ENCODE measurements at regions not wholly inside any gene's neighbourhood (a gene's known extent, or its start where the extent isn't known, plus 50 kb on each side); places are given as distances from the start of the nearest gene placed in this dataset.

DNA sequence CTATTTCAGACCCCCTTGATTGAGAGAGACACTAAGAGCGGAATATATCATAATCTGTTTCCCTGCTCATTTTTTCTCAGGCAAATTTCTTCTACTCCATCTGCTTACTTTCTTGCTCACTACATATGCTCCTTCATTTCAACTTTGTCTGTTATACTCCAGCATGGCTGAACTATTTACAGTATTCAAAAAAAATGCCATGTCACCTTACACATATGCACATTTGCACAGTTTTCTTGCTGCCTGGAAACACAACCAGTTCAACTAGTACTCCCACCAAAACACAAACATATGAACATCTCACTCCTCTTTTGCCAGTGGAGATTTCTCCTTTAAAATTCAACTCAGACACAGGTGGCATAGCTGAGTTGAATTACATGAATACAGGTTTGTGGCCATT lies 1142.1 kb upstream of the CADM2 start:
- H3K36me3 Mint-ChIP-seq (ENCODE audit: low read depth), result no peaks in the 10 kb centered on the region
- no peak overlapping the region for H3K27ac Mint-ChIP-seq

DNA sequence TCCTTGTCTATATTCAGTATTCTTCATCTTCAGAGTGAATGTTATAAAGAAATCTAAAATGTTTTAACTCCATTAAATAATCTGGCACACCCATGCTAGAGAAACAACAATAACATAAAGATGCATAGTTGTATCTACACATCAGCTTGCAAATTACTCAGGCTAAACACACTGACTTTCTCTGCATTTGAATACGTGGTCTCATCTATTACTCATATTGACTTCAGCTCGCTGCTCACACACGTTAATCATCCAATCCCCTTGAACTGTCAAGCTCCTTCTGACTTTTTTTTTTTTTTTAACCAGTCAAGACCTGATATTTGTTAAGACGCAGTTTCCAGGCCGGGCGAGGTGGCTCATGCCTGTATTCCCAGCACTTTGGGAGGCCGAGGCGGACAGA lies 1137.3 kb upstream of the CADM2 start:
- H3K27me3 Mint-ChIP-seq (ENCODE audit: insufficient read depth), result no peaks in the 10 kb centered on the region
- no peak overlapping the region for H3K27ac Mint-ChIP-seq
- H3K4me1 Mint-ChIP-seq (ENCODE audit: low read depth), result no peaks in the 10 kb centered on the region
- H3K9me3 Mint-ChIP-seq, result peaks cover 19% of the 10 kb centered on the region
- no peaks in the 10 kb centered on the region for H3K36me3 Mint-ChIP-seq (ENCODE audit: low read depth)
- intact Hi-C loops (cut with micrococcal nuclease), result no loop called here
- no peak for DNase-seq (ENCODE audit: low spot score)
- no peak overlapping the region for H3K4me3 Mint-ChIP-seq

More for the DNA sequence above, 1142.1 kb upstream of the CADM2 start:
- intact Hi-C loops (cut with micrococcal nuclease), result no loop called here
- no peak for DNase-seq (ENCODE audit: low spot score)
- H3K27me3 Mint-ChIP-seq (ENCODE audit: insufficient read depth), result no peaks in the 10 kb centered on the region
- H3K9me3 Mint-ChIP-seq, result peaks cover 24% of the 10 kb centered on the region
- H3K4me3 Mint-ChIP-seq, result no peak overlapping the region
- no peaks in the 10 kb centered on the region for H3K4me1 Mint-ChIP-seq (ENCODE audit: low read depth)

DNA sequence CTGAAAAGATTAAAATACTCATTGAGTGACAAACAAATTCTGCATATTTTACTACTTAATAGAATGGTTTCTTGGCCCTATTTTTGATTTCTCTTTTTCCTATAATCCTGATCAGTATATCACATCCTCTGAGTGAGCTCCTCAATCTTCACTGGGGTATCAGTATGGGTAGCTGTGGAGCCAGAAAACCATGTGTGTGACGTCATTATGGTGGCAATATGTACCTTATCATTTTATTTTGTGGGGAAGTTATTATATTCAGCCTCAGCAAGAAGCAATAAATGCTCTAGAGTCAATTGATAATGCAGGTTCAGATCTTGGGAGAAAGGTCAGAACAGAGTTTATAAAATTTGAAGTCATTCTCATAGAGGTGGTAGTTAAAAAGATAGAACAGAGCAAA lies 1135.7 kb upstream of the CADM2 start:
- Mint-ChIP-seq H3K4me1 (ENCODE audit: low read depth) (no peaks in the 10 kb centered on the region), H3K4me3 (no peak overlapping the region), H3K36me3 (ENCODE audit: low read depth) (no peaks in the 10 kb centered on the region), H3K27me3 (ENCODE audit: insufficient read depth) (no peaks in the 10 kb centered on the region), H3K9me3 (peaks cover 11% of the 10 kb centered on the region), H3K27ac (no peak overlapping the region)
- intact Hi-C loops (cut with micrococcal nuclease), result no loop called here
- DNase-seq (ENCODE audit: low spot score), result no peak

DNA sequence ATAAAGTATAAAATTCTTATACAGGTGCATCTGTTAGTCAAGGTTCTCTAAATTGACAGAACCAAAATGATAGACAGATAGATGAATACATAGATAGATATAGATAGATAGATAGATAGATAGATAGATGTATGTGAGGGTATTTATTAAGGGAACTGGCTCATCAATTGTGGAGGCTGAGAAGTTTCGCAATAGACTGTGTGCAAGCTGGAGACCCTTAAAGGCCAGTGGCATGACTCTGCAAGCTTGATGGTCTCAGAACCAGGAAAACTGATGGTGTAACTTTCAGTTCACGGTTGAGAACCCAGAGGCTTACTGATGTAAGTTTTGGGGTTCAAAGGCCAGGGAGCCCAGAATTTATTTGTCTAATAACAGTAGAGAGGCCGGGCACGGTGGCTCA lies 1123.7 kb upstream of the CADM2 start:
- H3K9me3 Mint-ChIP-seq, result peaks cover 5% of the 10 kb centered on the region
- H3K27ac Mint-ChIP-seq, result no peak overlapping the region
- no peaks in the 10 kb centered on the region for H3K36me3 Mint-ChIP-seq (ENCODE audit: low read depth)
- no peak for DNase-seq (ENCODE audit: low spot score)
- H3K4me1 Mint-ChIP-seq (ENCODE audit: low read depth), result no peaks in the 10 kb centered on the region
- H3K4me3 Mint-ChIP-seq, result no peak overlapping the region
- intact Hi-C loops (cut with micrococcal nuclease), result no loop called here
- H3K27me3 Mint-ChIP-seq (ENCODE audit: insufficient read depth), result no peaks in the 10 kb centered on the region

DNA sequence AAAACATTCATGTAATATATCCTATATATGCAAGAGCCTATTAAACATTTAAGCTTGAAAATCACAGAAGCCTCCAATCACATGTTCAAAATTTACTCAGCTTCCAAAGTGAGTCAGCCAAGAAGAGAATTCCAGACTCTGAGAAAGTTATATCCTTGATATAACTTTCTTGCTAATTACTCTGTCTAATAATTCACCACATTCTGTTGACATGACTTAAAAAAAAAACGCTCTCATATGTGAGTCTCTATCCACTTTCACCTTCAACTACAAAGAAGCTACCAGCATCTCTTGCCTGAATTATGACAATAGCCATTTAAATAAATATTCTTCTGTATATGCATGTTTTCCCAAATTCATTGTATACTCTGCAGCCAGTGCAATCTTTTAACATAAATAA lies 1116.3 kb upstream of the CADM2 start:
- Mint-ChIP-seq H3K36me3 (ENCODE audit: low read depth) (no peaks in the 10 kb centered on the region), H3K4me1 (ENCODE audit: low read depth) (no peaks in the 10 kb centered on the region), H3K27me3 (ENCODE audit: insufficient read depth) (no peaks in the 10 kb centered on the region), H3K4me3 (no peak overlapping the region), H3K9me3 (no peaks in the 10 kb centered on the region), H3K27ac (no peak overlapping the region)
- intact Hi-C loops (cut with micrococcal nuclease), result no loop called here
- no peak for DNase-seq (ENCODE audit: low spot score)

DNA sequence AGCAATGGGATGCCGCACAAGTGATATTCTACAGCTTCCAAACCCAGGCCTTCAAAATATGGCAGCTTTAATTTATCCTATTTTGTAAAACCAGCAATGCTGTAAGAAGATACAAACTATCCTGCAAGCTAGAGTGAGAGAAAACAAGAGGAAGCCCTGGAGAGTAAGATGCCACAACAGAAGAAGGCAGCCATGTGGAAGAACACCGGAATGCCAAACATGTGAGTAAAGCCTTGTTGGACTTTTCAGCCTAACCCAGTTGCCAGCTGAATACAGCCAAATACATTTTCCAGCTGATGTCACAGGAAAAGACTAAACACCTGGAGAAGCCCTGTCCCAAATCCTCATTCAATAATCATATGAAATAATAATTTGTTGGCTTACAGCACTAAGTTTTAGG lies 1115.1 kb upstream of the CADM2 start:
- no peak for DNase-seq (ENCODE audit: low spot score)
- Mint-ChIP-seq H3K4me3 (no peak overlapping the region), H3K36me3 (ENCODE audit: low read depth) (no peaks in the 10 kb centered on the region), H3K27ac (no peak overlapping the region), H3K27me3 (ENCODE audit: insufficient read depth) (no peaks in the 10 kb centered on the region), H3K4me1 (ENCODE audit: low read depth) (no peaks in the 10 kb centered on the region), H3K9me3 (no peaks in the 10 kb centered on the region)
- intact Hi-C loops (cut with micrococcal nuclease), result no loop called here

DNA sequence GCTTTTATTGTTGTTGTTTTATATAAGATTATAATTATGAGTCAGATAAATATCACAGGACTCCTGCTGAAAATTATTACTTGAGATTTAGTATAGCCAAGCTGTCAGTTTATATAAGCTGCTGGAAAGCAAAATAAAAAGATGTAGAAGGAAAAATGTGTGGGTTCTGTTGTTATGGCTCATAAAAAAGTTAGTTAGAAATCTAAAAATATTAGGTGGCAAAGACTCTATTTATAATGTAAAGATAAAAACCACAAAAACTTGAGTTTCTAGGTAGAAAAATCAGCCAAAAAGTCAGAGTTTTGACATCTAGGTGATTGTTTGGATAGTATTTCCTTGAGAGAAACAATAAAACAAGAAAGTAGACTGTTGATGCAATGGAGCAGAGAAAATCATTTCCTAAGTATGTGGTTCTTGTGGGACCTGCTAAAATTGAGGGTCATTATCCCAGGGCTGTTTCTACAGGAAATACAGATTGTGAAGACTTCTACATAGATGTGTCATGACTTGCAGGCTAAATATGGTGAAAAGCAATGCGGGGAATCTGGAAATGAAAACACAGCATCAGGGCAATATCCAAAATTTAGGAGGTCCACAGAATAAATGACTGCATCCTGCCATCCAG lies 1109.6 kb upstream of the CADM2 start:
- intact Hi-C loops (cut with micrococcal nuclease), result no loop called here
- no peak overlapping the region for H3K27ac Mint-ChIP-seq
- H3K4me1 Mint-ChIP-seq (ENCODE audit: low read depth), result no peaks in the 10 kb centered on the region
- H3K27me3 Mint-ChIP-seq (ENCODE audit: insufficient read depth), result no peaks in the 10 kb centered on the region
- no peaks in the 10 kb centered on the region for H3K9me3 Mint-ChIP-seq
- DNase-seq (ENCODE audit: low spot score), result no peak
- no peaks in the 10 kb centered on the region for H3K36me3 Mint-ChIP-seq (ENCODE audit: low read depth)
- no peak overlapping the region for H3K4me3 Mint-ChIP-seq

DNA sequence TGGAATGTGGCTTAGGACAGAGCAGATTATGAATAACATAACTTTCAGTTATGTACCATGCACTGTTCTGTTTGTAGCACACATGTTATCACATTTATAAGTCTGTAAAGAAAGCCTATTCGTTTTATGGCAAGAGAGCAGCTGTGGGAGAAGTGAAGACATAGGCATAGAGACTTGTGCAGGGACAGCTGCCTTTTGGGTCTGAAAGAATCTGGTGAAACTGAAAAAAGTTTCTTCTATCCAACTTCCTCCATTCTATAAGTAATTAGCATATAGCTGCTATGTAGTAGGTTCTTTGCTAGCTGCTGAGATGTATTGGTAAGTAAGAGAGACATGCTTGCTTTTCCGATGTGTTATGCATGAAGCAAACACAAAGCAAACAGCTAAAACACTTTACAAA lies 1095.4 kb upstream of the CADM2 start:
- DNase-seq (ENCODE audit: low spot score), result no peak
- H3K9me3 Mint-ChIP-seq, result peaks cover 5% of the 10 kb centered on the region
- H3K4me1 Mint-ChIP-seq (ENCODE audit: low read depth), result no peaks in the 10 kb centered on the region
- H3K27me3 Mint-ChIP-seq (ENCODE audit: insufficient read depth), result no peaks in the 10 kb centered on the region
- no peaks in the 10 kb centered on the region for H3K36me3 Mint-ChIP-seq (ENCODE audit: low read depth)
- no peak overlapping the region for H3K4me3 Mint-ChIP-seq
- no peak overlapping the region for H3K27ac Mint-ChIP-seq
- intact Hi-C loops (cut with micrococcal nuclease), result no loop called here

DNA sequence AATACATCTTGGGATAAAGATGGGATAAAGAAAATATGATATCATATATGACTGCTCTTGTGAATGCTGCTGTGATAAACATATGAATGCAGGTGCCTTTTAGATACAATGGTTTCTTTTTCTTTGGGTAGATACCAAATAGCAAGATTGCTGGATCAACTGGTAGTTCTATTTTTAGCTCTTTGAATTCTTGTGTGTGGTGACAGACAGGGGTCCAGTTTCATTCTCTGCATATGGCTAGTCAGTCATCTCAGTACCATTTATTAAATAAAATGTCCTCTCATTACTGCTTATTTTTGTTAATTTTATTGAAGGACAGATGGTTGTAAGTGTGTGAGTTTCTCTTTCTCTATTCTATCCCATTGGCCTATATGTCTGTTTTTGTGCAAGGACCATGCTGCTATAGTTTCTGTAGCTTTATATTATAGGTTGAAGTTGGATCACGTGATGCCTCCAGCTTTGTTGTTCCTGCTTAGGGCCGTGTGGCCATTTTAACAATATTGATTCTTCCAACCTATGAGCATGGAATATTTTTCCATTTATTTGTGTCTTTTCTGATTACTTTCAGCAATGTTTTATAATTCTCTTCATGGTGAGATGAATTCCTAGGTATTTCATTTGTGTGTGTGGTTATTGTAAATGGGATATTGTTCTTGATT lies 1089.8 kb upstream of the CADM2 start:
- no peak for DNase-seq (ENCODE audit: low spot score)
- H3K4me3 Mint-ChIP-seq, result no peak overlapping the region
- no peaks in the 10 kb centered on the region for H3K4me1 Mint-ChIP-seq (ENCODE audit: low read depth)
- H3K27me3 Mint-ChIP-seq (ENCODE audit: insufficient read depth), result no peaks in the 10 kb centered on the region
- no peaks in the 10 kb centered on the region for H3K9me3 Mint-ChIP-seq
- H3K27ac Mint-ChIP-seq, result no peak overlapping the region
- intact Hi-C loops (cut with micrococcal nuclease), result no loop called here
- no peaks in the 10 kb centered on the region for H3K36me3 Mint-ChIP-seq (ENCODE audit: low read depth)

DNA sequence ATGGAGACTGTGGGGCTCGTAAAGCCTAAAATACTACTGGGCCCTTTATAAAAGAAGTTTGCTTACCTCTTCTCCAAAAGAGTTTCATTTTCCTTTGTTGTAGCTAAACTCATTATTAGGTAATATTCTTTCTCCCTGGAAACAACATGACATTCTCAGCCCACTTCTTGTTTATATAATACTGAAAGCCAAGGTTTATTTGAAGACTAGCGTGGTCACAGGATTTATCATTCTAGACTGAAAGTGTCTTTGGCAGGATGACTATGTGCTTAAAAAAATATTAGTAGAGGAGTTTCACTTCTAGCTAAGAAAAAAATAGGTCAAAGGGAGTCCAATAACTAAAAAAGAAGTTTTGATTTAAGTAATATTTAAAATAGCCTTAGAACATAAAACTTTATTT lies 1085.2 kb upstream of the CADM2 start:
- Mint-ChIP-seq H3K9me3 (no peaks in the 10 kb centered on the region), H3K27ac (no peak overlapping the region), H3K36me3 (ENCODE audit: low read depth) (no peaks in the 10 kb centered on the region), H3K4me1 (ENCODE audit: low read depth) (no peaks in the 10 kb centered on the region), H3K27me3 (ENCODE audit: insufficient read depth) (no peaks in the 10 kb centered on the region), H3K4me3 (no peak overlapping the region)
- DNase-seq (ENCODE audit: low spot score), result no peak
- intact Hi-C loops (cut with micrococcal nuclease), result no loop called here

DNA sequence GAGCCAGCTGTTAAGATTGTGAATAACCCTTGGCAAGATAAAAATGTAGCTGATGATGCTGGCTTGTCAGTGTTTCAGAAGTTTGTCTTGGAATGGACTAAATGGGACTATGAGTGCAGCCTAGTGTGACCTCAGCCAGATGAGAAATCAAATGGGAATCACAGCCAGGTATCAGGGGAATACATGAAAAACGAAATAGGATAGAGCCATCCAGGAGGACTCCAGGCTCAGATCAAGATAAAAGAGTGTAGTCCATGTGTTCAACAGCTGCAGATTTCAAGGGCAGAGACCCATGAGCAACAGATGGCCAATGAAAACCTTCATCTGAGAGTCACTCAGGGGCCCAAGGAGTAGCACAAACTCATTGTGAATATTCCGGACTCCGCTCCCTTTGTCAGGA lies 1080.9 kb upstream of the CADM2 start:
- no peaks in the 10 kb centered on the region for H3K36me3 Mint-ChIP-seq (ENCODE audit: low read depth)
- intact Hi-C loops (cut with micrococcal nuclease), result no loop called here
- DNase-seq (ENCODE audit: low spot score), result no peak
- no peaks in the 10 kb centered on the region for H3K9me3 Mint-ChIP-seq
- H3K4me3 Mint-ChIP-seq, result no peak overlapping the region
- no peaks in the 10 kb centered on the region for H3K4me1 Mint-ChIP-seq (ENCODE audit: low read depth)
- H3K27me3 Mint-ChIP-seq (ENCODE audit: insufficient read depth), result no peaks in the 10 kb centered on the region
- no peak overlapping the region for H3K27ac Mint-ChIP-seq

DNA sequence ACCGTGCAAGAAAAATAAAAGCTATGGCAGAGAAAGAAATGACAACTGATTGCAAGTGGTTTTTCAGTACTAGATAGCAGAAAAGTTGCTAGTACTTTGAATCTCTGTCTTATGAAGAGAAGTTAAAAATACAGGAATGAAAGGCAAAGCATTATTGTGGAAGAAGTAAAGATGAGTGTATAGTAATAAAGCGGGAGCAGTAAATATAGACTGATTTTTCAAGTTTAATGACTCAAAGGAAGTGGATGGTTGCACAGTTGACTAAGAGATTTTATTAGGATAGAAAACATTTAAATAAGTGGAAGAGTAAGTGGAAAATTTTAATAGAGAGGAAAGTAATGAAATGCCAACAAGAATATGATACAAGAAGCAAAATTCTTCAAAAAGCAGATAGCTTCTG lies 1076.1 kb upstream of the CADM2 start:
- Mint-ChIP-seq H3K36me3 (ENCODE audit: low read depth) (no peaks in the 10 kb centered on the region), H3K4me3 (no peak overlapping the region), H3K27me3 (ENCODE audit: insufficient read depth) (no peaks in the 10 kb centered on the region), H3K4me1 (ENCODE audit: low read depth) (no peaks in the 10 kb centered on the region), H3K27ac (no peak overlapping the region), H3K9me3 (peaks cover 5% of the 10 kb centered on the region)
- intact Hi-C loops (cut with micrococcal nuclease), result no loop called here
- no peak for DNase-seq (ENCODE audit: low spot score)

DNA sequence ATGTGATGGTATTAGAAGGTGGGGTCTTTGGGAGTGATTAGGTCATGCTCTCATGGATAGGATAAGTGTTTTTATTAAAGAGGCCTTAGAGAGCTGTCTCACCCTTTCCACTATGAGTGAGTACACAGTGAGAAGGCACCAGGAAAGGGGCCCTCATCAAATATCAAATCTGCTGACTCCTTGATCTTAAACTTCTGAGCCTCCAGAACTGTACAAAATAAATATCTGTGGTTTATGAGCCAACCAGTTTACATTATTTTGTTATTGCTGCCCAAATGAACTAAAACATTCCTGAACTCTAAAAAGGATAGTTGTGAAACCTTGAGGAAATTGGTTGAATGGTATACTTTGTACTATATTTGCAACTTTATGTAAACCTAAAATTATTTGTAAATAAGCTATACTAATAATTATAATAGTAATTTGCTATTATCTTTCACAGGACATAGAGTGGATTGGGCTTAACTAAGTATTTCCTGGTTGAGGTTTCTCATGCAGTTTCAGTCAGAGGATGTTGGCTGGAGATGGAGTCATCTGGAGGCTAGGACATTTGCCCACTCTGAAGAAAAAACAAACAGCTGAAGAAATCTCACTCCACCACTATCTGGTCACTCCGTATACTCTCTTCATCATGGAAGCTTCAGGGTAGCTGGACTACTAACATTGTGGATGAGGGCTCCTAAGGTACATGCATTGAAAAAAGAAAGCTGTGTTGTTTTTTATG lies 1068.6 kb upstream of the CADM2 start:
- Mint-ChIP-seq H3K4me1 (ENCODE audit: low read depth) (no peaks in the 10 kb centered on the region), H3K27ac (no peak overlapping the region), H3K9me3 (peaks cover 17% of the 10 kb centered on the region), H3K4me3 (no peak overlapping the region), H3K36me3 (ENCODE audit: low read depth) (no peaks in the 10 kb centered on the region), H3K27me3 (ENCODE audit: insufficient read depth) (no peaks in the 10 kb centered on the region)
- intact Hi-C loops (cut with micrococcal nuclease), result no loop called here
- DNase-seq (ENCODE audit: low spot score), result no peak

Data from activated T-helper 1 cell treated with anti-CD3 and anti-CD28 coated beads, Interleukin-12 subunit alpha, Interleukin-12 subunit beta, Interleukin-2, Interleukin-4 antibody, amounts not matched to agents 30 ng/mL and 10 ng/mL and 1 ng/mL, durations not matched to agents 14 hours and 24 hours and 36 hours (primary cell).